NCI-H526 treated with DMSO at 0.1 percent for 48 hours (cell line): ENCODE measurements at regions not wholly inside any gene's neighbourhood (a gene's known extent, or its start where the extent isn't known, plus 50 kb on each side); places are given as distances from the start of the nearest gene placed in this dataset.
A peak's percentile ranks its signal among the peaks of the same experiment; 100 is the strongest.
"Not testable (repeated sequence)": the region's sequence is repeated elsewhere in the genome, so short reads cannot be mapped to it uniquely, and the experiment has no call there.

ENCODE experiments used
- DNase-seq: peaks from one replicate; lab custom pipeline; 2025; lab: John Stamatoyannopoulos, UW

GRCh38 chr18:26650310-26651268 lies 102.2 kb upstream of the KCTD1 start:
- peak; percentile 36 for DNase-seq

DNA sequence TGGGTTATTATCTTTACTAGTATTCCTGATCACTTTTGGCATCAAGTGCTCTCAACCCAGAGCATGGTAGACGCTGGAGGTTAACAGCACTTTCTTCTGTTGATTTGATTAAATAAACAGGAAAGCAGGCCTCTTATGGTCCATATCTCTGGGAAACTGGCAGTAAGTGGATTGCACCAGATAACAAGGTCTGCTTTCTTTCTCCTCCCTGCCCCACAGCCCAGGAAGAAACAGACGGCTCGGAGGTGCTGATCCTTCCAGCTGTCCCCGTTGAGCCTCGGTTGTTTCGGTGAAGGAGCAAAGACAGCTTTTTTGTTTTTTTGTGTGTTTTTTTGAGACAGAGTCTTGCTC lies 100.8 kb upstream of the KCTD1 start:
- peak; percentile 82 for DNase-seq

DNA sequence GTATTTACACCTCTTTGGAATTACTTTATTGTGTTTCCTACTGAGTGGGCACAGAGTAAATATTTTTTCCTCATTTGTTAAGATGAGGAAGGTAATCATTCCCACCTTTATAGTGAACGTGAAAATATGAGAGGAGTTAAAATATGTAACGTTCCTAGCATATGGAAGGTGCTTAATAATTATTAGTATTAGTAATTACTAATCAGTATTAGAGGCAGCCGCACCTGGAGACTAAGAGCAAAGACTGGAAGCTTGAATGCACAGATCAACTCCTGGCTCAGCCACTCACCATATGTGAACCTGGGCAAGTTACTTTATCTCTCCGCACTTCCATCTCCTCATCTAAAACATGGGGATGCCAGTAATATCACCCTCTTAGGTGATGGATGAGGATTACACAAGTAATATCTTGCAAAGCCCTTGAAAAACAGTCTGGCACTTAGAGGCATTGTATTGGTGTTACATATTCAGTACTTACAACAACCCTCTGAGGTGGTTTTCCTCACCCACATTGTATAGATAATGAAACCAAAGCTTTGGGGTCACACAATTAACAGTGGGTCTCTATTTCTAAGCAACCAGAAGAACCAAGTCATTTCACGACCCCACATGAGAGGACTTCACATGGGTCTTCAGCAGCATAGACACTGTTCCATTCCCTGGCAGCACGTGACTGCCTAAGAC lies 100.3 kb upstream of the KCTD1 start:
- no peak for DNase-seq

- no peak for DNase-seq
Measured at GRCh38 chr18:26646901-26647300, 98.5 kb upstream of the KCTD1 start.

DNA sequence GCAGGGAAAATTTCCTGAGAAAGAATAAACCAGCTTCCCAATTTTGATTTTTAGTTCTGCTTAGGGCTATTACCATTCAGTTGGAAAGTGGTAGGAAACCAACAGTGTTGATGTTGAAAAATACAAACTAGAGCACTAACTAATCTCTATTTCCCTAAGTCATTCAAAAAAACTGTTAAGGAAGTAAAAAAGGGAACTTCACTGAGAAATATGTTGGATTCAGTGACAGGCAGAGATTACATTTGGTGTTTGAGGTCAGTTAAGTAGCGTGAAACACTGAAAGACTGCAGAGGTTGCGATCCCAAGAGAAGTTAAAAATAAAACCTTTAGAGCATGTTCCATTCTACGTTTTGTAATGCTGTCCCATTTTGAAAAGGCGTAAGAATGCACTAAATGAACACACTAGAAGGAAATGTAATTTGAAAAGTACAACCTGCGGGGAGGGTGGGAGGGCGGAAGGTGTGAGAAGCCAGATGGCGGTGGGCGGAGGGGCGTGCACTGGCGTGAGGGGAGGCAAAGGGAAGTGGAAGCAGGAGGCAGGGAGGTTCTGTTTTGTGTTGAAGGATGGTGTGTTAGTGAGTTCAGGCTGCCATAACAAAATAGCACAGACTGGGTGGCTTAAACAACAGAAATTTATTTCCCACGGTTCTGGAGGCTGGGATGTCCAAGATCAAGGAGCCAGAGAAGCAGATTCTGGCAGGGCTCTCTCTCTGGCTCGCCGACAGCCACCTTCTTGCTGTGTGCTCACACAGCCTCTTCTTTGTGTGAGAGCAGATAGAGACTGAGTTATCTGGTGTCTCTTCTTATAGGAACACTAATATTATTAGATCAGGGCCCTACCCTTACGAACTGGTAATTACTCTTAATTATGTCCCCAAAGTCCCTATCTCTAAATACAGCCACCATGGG lies 94.3 kb upstream of the KCTD1 start:
- DNase-seq: no peak

GRCh38 chr18:26640541-26640940 lies 92.2 kb upstream of the KCTD1 start:
- no peak for DNase-seq

GRCh38 chr18:26639149-26639548 lies 90.8 kb upstream of the KCTD1 start:
- no peak for DNase-seq

DNA sequence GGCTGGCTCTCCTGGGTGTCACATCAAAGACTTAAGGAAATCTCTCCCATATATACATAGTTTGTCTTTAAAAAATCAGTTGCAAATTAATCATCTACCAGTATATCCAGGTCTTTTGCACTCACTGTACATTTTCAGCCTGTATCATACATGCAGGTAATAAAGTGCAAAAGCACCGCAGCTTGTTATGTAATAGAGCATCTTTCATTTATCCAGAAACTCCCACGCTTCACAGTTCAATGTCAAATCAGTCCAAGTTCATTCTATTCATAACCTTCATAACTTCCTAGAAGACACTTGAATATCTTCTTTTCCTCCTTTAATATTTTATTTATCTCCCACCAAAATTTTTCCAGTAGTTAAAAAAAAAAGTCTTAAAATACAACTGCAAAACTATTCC lies 89.6 kb upstream of the KCTD1 start:
- DNase-seq: no peak

DNA sequence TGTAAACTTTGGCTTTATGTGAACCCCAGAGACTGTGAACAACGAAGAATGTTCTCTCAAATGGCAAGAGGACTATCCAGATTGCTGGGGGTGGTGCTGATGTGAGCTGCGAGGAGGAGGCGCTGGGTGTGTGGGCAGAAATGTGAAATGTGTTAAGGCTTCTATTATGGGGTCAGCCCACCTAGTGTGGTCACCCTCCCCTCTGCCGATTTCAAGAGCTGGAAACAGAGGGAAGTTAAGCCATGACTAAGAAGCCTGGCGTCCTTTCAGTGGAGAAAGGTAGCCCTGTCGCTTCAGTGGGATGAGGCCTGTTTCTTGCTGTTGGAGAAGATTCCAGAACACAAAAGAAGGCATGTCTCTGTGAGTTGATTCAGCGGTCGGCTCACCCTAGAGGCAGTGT lies 89.0 kb upstream of the KCTD1 start:
- DNase-seq: no peak

GRCh38 chr18:26635466-26635865 lies 87.1 kb upstream of the KCTD1 start:
- no peak for DNase-seq

DNA sequence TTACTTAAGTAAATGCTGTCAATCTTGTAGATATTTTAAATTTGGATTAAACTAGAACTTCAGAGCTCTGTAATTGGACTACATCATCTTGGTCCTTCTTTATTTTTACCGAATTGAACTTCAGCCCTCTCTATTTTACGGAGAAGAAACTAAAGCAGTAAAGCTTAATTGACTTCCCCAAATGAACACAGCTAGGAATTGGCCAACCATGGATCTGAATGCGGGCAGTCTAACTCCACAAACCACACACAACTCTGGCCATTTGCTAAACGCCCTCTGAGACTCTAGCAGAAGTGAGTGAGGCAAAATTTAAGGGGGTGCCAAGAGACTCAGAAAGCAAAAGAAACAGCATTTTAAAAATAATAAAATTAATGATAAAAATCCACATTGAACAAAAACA lies 86.3 kb upstream of the KCTD1 start:
- DNase-seq: no peak

DNA sequence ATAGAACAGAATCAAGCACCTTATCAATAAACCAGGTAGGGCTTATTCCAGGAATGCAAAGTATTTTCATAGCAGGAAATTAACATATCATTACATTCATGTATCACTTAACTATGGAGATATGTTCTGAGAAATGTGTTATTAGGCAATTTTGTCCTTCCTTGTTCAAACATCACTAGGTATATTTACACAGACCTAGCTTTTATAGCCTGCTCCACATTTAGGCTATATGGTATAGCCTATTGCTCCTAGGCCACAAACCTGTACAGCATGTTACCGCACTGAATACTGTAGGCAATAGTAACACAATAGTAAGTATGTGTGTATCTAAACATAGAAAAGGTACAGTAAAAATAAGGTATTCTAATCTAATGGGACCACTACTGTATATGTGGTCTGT lies 82.8 kb upstream of the KCTD1 start:
- no peak for DNase-seq

DNA sequence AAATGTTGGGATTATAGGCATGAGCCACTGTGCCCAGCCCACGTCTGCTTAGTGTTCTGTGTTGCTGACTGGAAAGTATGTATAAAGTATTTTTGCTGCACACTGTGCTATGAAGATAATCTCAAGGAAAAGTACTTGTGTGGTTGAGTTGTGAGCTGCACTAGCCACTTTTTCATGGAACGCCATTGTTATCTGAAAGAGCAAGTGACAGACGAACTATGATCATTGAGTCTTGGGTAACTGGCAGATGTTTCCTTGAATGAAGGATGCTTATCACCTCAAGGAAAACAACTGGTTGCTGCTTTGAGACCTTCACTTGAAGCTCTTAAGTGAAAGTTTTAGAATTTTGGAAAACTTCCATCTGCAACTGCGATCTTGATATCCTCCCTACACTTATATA lies 82.2 kb upstream of the KCTD1 start:
- DNase-seq: no peak

- no peak for DNase-seq
Measured at GRCh38 chr18:26628017-26628416, 79.7 kb upstream of the KCTD1 start.

- DNase-seq: no peak
Measured at GRCh38 chr18:26624443-26624842, 76.1 kb upstream of the KCTD1 start.

- not testable (repeated sequence) for DNase-seq
Measured at GRCh38 chr18:26623314-26623713, 75.0 kb upstream of the KCTD1 start.

- DNase-seq: no peak
Measured at GRCh38 chr18:26621161-26622026, 73.0 kb upstream of the KCTD1 start.

DNA sequence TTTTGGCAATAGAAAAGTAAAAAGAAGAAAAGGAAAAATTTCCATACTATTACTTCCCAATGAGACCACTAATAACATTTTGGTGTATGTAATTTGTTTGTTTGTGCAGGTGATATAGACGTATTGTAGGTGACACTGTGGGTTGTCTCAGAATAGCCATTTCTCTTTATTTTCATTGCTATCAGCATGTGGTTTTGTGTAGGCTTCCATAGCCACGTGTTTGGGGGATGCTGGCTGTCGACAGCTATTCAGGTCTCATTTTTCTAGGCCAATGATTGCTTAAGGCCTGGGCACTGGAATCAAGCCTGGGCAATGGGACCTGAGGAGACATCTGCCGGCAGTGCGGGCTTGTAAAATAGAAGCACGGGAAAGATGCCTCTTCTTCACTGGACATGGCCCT lies 71.0 kb upstream of the KCTD1 start:
- DNase-seq: no peak

- DNase-seq: no peak
Measured at GRCh38 chr18:26618135-26618534, 69.8 kb upstream of the KCTD1 start.

DNA sequence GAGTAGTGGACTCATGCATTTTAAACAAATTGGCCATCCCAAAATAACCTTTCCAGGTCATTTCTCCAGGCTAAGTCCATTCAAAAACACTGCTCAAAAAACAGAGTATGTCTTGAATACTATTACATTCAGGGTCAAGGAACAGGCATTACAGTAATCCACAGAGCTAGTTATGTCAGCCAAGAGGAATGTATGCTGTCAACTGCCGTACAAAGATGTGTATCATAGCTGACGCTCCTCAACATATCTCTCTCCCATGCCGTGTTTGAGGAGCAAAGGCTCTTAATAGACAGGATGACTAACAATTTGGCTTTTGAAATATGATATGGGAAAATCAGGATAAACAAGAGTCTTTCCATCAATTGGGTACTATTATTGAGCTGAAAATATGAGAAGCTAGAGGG lies 68.8 kb upstream of the KCTD1 start:
- DNase-seq: no peak

DNA sequence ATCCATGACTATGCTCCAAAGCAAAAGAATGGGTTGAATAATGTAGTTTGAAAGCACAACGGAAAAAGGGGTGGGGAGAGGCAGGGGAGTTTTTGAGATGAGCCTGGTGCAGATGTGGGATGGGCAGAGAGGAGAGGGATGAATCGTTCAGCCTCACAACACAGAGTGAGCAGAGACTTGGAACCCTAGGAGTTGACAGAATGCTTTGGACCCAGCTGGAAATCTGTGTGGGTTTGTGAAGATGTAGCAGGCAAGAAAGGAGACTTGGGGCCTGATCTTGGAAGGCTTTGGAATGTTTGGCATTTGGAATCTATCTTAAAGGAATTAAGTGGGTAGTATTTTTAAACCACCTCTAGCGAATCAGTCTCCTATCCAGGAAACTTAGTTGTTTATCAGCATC lies 66.0 kb upstream of the KCTD1 start:
- no peak for DNase-seq
